NCI-H1105 treated with DMSO at 0.1 percent for 48 hours (cell line): ENCODE measurements at regions not wholly inside any gene's neighbourhood (a gene's known extent, or its start where the extent isn't known, plus 50 kb on each side); places are given as distances from the start of the nearest gene placed in this dataset.

ENCODE experiments used
- DNase-seq: peaks from one replicate; lab custom pipeline; 2025; lab: John Stamatoyannopoulos, UW

- DNase-seq = no peak
These were observed 226.4 kb upstream of the HABP2 start for GRCh38 chr10:113326160-113327111.

- no peak for DNase-seq
These were observed 223.7 kb upstream of the HABP2 start for GRCh38 chr10:113329121-113329596.

- no peak for DNase-seq
These were observed 220.9 kb upstream of the HABP2 start for GRCh38 chr10:113331961-113332360.

GRCh38 chr10:113333313-113333712, 219.5 kb upstream of the HABP2 start:
- no peak for DNase-seq

- no peak for DNase-seq
These were observed 217.3 kb upstream of the HABP2 start for GRCh38 chr10:113335592-113335991.

GRCh38 chr10:113336549-113337130, 216.2 kb upstream of the HABP2 start:
- no peak for DNase-seq

- no peak for DNase-seq
These were observed 215.7 kb upstream of the HABP2 start for GRCh38 chr10:113337142-113337541.

GRCh38 chr10:113339121-113339520, 213.7 kb upstream of the HABP2 start:
- no peak for DNase-seq

GRCh38 chr10:113340282-113340681, 212.6 kb upstream of the HABP2 start:
- DNase-seq = no peak

GRCh38 chr10:113341138-113341537, 211.7 kb upstream of the HABP2 start:
- DNase-seq = no peak

GRCh38 chr10:113345826-113346624, 206.8 kb upstream of the HABP2 start:
- DNase-seq = no peak

GRCh38 chr10:113347508-113347907, 205.3 kb upstream of the HABP2 start:
- DNase-seq = no peak

GRCh38 chr10:113348694-113349093, 204.2 kb upstream of the HABP2 start:
- DNase-seq = no peak

GRCh38 chr10:113350311-113351040, 202.4 kb upstream of the HABP2 start:
- no peak for DNase-seq

- no peak for DNase-seq
These were observed 198.1 kb upstream of the HABP2 start for GRCh38 chr10:113354711-113355110.

- no peak for DNase-seq
These were observed 195.8 kb upstream of the HABP2 start for GRCh38 chr10:113356794-113357680.

GRCh38 chr10:113357681-113358300, 195.1 kb upstream of the HABP2 start:
- no peak for DNase-seq

GRCh38 chr10:113359655-113360054, 193.2 kb upstream of the HABP2 start:
- no peak for DNase-seq

- DNase-seq = no peak
These were observed 192.0 kb upstream of the HABP2 start for GRCh38 chr10:113360870-113361269.

GRCh38 chr10:113362645-113363091, 190.2 kb upstream of the HABP2 start:
- DNase-seq = no peak
